Brain microvascular endothelial cell (primary cell): ENCODE measurements at regions not wholly inside any gene's neighbourhood (a gene's known extent, or its start where the extent isn't known, plus 50 kb on each side); places are given as distances from the start of the nearest gene placed in this dataset.

ENCODE experiments used
- DNase-seq: peaks from one replicate; pipeline ENCODE4 v3.0.0-alpha.2; 2020
- H3K27ac ChIP-seq: fragments of 250-450 bp; sonication (Bioruptor Pico); 2 replicates; pipeline ENCODE4 v1.5.1; 2020; ENCODE audit warnings: mild to moderate bottlenecking, moderate library complexity
- H3K27me3 ChIP-seq: fragments of 250-450 bp; sonication (Bioruptor Pico); replicated peaks from 2 replicates; pipeline ENCODE4 v1.5.1; 2020; ENCODE audit warnings: mild to moderate bottlenecking
- H3K36me3 ChIP-seq: fragments of 250-450 bp; sonication (Bioruptor Pico); replicated peaks from 2 replicates; pipeline ENCODE4 v1.5.1; 2020; ENCODE audit warnings: mild to moderate bottlenecking
- H3K4me3 ChIP-seq: 2 replicates; pipeline ENCODE4 v1.5.1; 2011; ENCODE audit warnings: low read depth, mild to moderate bottlenecking, control low read depth, low read length, moderate library complexity
- in situ Hi-C: cut with HindIII; loops from 2 replicates; pipeline ENCODE4 v1.10.0; 2017; ENCODE audit warnings: low sequenced_read_pairs, low pct_ligation_motif_present
- TF ChIP-seq, protein P1 (sequence below): IDR thresholded peaks from 2 replicates; pipeline ENCODE4 v1.5.1; 2011; ENCODE audit warnings: low read depth, mild to moderate bottlenecking, moderate library complexity, low read length, control low read depth, inconsistent platforms; ENCODE audit errors: missing control alignments

DNA sequence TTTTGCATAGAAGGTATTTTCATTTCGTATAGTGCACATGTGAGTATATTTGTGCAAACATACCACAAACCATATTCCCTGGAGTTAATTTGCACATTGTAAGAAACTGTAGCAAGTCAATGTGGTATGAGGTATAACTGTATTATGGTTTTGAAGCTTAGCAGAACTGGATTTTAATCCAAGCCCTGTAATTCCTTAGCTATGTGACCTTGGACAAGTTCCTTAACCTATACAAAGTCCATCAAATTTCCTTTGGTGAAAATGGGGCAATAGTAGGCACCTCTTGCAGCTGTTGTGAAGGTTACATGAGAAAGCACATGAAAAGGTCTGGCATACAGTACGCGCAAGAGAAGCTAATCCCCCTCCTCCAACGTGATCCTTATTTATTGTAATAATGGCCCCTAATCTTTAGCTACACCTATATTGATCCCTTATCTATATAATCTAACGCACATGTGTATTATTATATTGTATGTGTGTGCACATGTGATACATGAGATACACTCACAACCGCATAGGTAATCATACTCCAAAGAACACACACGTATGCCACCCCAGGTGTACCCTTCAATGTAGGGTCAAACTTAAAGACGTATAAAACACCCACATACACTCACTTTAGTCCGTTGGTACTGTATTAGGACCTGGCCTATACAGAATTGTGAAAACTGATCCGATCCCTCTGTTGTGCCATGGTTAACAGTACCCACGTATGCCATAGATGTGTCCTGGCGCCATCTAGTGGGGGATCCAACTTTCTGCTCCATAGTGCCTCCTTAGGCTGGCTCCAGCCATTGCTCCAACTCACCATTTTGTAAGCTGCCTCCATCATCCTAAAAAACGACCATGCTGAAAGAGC lies 402.9 kb upstream of the SLC14A2 start:
- H3K27me3 ChIP-seq: no peaks in the 10 kb centered on the region
- TF ChIP-seq, protein P1, sequence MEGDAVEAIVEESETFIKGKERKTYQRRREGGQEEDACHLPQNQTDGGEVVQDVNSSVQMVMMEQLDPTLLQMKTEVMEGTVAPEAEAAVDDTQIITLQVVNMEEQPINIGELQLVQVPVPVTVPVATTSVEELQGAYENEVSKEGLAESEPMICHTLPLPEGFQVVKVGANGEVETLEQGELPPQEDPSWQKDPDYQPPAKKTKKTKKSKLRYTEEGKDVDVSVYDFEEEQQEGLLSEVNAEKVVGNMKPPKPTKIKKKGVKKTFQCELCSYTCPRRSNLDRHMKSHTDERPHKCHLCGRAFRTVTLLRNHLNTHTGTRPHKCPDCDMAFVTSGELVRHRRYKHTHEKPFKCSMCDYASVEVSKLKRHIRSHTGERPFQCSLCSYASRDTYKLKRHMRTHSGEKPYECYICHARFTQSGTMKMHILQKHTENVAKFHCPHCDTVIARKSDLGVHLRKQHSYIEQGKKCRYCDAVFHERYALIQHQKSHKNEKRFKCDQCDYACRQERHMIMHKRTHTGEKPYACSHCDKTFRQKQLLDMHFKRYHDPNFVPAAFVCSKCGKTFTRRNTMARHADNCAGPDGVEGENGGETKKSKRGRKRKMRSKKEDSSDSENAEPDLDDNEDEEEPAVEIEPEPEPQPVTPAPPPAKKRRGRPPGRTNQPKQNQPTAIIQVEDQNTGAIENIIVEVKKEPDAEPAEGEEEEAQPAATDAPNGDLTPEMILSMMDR: peak; percentile 100
- peak; percentile 79 for DNase-seq
- no peaks in the 10 kb centered on the region for H3K36me3 ChIP-seq
- H3K27ac ChIP-seq: no peak overlapping the region
- H3K4me3 ChIP-seq: no peak overlapping the region
- in situ Hi-C loops: no loop called here

DNA sequence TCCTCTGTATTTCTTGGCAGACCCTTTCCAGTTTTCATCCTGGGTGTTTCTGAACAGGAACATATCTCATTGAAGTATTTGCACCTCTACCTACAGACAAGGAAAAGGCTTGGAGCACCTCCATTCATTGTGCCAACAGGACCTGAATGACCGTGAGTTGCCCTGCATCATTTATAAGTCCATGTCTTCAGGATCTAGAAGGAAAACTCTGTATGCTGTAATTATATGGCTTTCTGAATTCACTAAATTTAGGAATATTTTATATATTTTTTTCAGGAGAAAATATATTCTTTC lies 402.3 kb upstream of the SLC14A2 start:
- DNase-seq: no peak
- no peak overlapping the region for H3K4me3 ChIP-seq
- H3K36me3 ChIP-seq: no peaks in the 10 kb centered on the region
- in situ Hi-C loops: no loop called here
- TF ChIP-seq, protein P1: no peak
- no peak overlapping the region for H3K27ac ChIP-seq
- no peaks in the 10 kb centered on the region for H3K27me3 ChIP-seq

- DNase-seq: no peak
- in situ Hi-C loops: no loop called here
Measured at GRCh38 chr18:45218436-45218835, 396.8 kb upstream of the SLC14A2 start.

DNA sequence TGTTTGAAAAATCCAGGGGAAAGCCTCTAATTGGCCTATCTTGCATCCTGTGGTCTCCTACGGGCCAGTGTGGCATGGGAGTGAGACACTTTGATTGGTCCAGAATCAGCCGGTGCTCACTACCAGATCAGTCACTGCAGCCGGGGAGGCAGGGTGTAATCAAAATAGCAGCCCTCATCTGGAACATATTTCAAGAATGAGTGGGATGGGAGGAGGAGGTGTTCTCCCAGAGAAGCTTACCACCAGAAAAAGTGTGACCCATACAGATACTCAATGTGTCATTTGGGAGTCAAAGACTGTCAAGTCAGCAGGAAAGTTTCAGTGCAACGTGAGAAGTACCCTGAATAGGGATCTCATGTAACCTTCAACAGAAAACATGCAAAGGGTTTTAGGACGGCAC lies 393.9 kb upstream of the SLC14A2 start:
- TF ChIP-seq, protein P1: no peak
- Histone ChIP-seq H3K4me3 (no peak overlapping the region), H3K36me3 (no peaks in the 10 kb centered on the region), H3K27me3 (no peaks in the 10 kb centered on the region), H3K27ac (no peak overlapping the region)
- in situ Hi-C loops: no loop called here
- peak; percentile 86 for DNase-seq

More at GRCh38 chr18:45218436-45218835, 396.8 kb upstream of the SLC14A2 start:
- TF ChIP-seq, protein P1: no peak
- Histone ChIP-seq H3K27me3 (no peaks in the 10 kb centered on the region), H3K36me3 (no peaks in the 10 kb centered on the region), H3K4me3 (no peak overlapping the region), H3K27ac (no peak overlapping the region)

DNA sequence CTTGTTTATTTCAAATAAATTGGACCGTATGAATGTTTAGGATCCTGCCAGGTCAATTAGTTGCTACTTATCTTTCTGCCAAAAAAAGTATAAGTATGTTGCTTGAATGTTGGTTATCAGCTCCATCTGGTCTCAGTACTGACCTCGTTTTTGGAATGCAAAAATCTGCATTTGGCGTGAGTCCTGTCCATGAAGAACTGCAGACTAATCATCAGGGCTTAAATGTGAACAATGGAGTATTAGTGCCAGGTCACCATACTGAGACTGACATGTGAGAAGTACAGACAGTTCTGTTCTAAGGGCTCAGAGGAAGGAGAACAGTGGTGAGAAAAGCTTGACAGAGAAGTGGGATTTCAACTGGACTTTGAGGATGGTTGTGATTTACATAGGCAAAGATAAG lies 393.1 kb upstream of the SLC14A2 start:
- Histone ChIP-seq H3K27me3 (no peaks in the 10 kb centered on the region), H3K4me3 (no peak overlapping the region), H3K27ac (no peak overlapping the region), H3K36me3 (no peaks in the 10 kb centered on the region)
- TF ChIP-seq, protein P1: no peak
- in situ Hi-C loops: no loop called here
- no peak for DNase-seq
